Progenitor cell of endocrine pancreas (in vitro differentiated cells): ENCODE measurements at regions not wholly inside any gene's neighbourhood (a gene's known extent, or its start where the extent isn't known, plus 50 kb on each side); places are given as distances from the start of the nearest gene placed in this dataset.
A peak's percentile ranks its signal among the peaks of the same experiment; 100 is the strongest.

ENCODE experiments used
- DNase-seq: peaks from one replicate; pipeline ENCODE4 v3.0.0; 2021; ENCODE audit warnings: low spot score; ENCODE audit not compliant: unreplicated experiment
- H3K27ac Mint-ChIP-seq: 2 replicates; pipeline ENCODE4 v1.8.0; 2021; ENCODE audit warnings: mild to moderate bottlenecking, moderate library complexity, mixed read lengths
- H3K27me3 Mint-ChIP-seq: 2 replicates; pipeline ENCODE4 v1.8.0; 2021; ENCODE audit warnings: mixed read lengths
- H3K36me3 Mint-ChIP-seq: 2 replicates; pipeline ENCODE4 v1.8.0; 2022; ENCODE audit warnings: mixed read lengths; ENCODE audit not compliant: insufficient read depth
- H3K4me1 Mint-ChIP-seq: 2 replicates; pipeline ENCODE4 v1.8.0; 2021; ENCODE audit warnings: low read depth, mixed read lengths
- H3K4me3 Mint-ChIP-seq: 2 replicates; pipeline ENCODE4 v1.8.0; 2021; ENCODE audit warnings: low read depth, mild to moderate bottlenecking, moderate library complexity, mixed read lengths
- H3K9me3 Mint-ChIP-seq: 2 replicates; pipeline ENCODE4 v1.8.0; 2021; ENCODE audit warnings: low read depth, mixed read lengths
- TF ChIP-seq, protein P1 (sequence below): fragments of 200-600 bp; sonication (generic); IDR thresholded peaks from one replicate; pipeline ENCODE4 v1.5.0; 2021; ENCODE audit warnings: antibody characterized with exemption, mild to moderate bottlenecking; ENCODE audit not compliant: unreplicated experiment

DNA sequence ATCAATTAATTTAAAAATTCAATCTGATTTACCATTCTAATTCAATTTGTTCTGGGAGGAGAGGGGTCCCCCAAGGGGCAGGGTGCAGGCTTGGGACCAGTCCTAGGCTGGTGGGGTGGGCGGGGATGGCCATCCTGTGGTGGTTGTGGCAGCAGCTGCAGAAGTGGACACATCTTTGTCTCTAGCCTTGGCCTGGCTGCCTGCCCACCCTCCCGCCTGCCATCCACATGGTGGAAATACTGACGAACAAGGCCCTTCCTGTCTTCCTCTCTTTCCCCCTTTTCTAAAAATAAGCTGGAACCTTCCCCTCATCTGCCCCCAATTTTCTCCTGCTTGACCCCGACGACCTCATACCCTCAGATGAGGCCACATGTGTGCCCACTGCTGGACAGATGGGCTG lies 130.9 kb downstream of the FOXD2 start:
- Mint-ChIP-seq H3K4me3 (no peak overlapping the region), H3K36me3 (no peaks in the 10 kb centered on the region), H3K27me3 (peaks cover 50% of the 10 kb centered on the region), H3K9me3 (no peaks in the 10 kb centered on the region), H3K27ac (no peak overlapping the region), H3K4me1 (peaks cover 10% of the 10 kb centered on the region)
- TF ChIP-seq, protein P1, sequence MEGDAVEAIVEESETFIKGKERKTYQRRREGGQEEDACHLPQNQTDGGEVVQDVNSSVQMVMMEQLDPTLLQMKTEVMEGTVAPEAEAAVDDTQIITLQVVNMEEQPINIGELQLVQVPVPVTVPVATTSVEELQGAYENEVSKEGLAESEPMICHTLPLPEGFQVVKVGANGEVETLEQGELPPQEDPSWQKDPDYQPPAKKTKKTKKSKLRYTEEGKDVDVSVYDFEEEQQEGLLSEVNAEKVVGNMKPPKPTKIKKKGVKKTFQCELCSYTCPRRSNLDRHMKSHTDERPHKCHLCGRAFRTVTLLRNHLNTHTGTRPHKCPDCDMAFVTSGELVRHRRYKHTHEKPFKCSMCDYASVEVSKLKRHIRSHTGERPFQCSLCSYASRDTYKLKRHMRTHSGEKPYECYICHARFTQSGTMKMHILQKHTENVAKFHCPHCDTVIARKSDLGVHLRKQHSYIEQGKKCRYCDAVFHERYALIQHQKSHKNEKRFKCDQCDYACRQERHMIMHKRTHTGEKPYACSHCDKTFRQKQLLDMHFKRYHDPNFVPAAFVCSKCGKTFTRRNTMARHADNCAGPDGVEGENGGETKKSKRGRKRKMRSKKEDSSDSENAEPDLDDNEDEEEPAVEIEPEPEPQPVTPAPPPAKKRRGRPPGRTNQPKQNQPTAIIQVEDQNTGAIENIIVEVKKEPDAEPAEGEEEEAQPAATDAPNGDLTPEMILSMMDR, result no peak
- no peak for DNase-seq

DNA sequence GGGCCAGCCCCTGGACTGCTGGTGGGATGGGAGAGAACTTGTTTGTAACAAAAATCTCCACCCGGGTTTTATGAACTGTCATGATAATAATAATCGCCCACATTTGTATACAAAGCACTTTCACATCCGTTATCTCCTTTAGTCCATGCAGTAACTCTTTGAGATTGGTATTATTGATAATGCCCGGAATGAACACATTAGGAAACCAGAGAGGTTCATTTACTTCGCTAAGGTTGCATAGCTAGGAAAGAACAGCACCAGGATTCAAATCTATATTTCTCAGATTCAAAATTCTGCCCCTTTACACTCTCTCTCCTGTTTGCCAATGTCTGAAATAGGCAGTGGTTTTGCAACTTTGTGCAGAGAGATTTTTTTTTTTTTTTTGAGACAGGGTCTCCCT lies 131.4 kb downstream of the FOXD2 start:
- Mint-ChIP-seq H3K4me3 (no peak overlapping the region), H3K27me3 (peaks cover 49% of the 10 kb centered on the region), H3K9me3 (no peaks in the 10 kb centered on the region), H3K27ac (peak overlapping the region; percentile 46), H3K4me1 (peaks cover 9% of the 10 kb centered on the region), H3K36me3 (no peaks in the 10 kb centered on the region)
- no peak for DNase-seq
- TF ChIP-seq, protein P1, result no peak

DNA sequence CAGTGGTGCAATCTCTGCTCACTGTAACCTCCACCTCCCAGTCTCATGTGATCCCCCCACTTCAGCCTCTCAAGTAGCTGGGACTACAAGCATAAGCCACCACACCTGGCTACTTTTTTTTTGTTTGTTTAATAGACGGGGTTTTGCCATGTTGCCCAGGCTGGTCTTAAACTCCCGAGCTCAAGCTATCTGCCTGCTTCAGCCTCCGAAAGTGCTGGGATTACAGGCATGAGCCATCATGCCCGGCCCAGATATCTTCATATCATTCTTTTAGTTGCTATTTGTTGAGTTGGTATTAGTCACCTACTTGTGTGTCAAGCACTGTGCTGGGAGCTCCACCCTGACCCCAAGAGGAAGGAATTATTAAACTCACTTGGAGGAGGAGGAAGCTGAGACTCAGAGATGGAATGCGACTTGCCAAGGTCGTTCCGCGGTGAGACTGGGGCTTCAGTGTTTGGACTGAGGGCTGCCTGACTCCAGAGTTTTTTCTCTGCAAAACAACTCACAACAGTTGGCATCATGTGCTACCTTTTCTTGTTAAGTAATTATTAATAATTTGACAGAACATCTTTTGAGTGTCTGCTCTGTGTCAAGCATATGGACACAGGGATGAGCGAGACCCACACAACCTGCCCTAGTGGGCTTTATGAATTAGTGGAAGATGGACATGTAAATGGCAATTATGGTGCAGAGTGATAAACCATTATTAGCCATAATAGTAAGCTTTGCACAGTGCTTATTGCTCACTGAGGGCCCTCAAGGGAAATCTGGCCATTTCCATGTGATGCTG lies 132.0 kb downstream of the FOXD2 start:
- peak overlapping the region; percentile 46 for H3K27ac Mint-ChIP-seq
- H3K36me3 Mint-ChIP-seq, result no peaks in the 10 kb centered on the region
- peaks cover 8% of the 10 kb centered on the region for H3K4me1 Mint-ChIP-seq
- H3K4me3 Mint-ChIP-seq, result peak overlapping the region; percentile 25
- H3K9me3 Mint-ChIP-seq, result no peaks in the 10 kb centered on the region
- H3K27me3 Mint-ChIP-seq, result peaks cover 47% of the 10 kb centered on the region
- DNase-seq, result no peak
- TF ChIP-seq, protein P1, result peak; percentile 50

DNA sequence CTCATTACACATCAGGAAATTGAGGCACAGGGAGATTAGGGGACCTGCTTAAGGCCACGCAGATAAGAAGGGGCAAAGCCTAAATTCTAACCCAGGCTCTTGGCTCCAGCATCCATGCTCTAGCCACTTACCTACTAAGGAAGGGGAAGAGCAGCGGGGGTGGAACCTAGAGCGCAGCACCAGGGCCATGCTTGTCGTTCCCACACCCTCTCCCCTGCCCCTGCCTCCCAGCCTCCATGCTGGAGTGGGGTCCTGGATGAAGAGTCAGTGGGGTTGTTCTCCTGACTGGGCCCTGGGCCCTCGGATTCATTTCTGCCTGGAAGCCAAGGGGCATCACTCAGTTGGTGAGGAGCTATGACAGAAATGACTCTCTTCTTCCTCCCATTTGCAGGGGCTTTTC lies 133.3 kb downstream of the FOXD2 start:
- no peaks in the 10 kb centered on the region for H3K9me3 Mint-ChIP-seq
- H3K27me3 Mint-ChIP-seq, result peaks cover 58% of the 10 kb centered on the region
- TF ChIP-seq, protein P1, result no peak
- no peak overlapping the region for H3K27ac Mint-ChIP-seq
- H3K4me1 Mint-ChIP-seq, result peaks cover 6% of the 10 kb centered on the region
- H3K4me3 Mint-ChIP-seq, result no peak overlapping the region
- H3K36me3 Mint-ChIP-seq, result no peaks in the 10 kb centered on the region
- DNase-seq, result no peak

DNA sequence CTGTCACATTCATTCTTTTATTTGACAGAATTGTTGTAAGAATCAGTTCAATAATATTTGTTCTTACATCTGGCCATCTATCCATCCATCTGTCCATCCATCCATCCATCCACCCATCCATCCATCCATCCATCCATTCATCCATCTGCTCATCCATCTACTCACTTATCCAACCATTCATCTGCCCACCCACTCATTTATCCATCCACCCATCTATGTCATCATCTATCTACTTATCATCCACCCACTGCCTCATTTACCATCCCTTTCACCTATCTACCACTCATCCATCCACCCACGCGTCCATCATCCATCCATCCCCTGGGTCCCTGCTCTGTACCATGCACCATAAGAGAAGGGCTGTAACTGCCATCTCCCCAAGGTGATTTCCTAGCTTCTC lies 134.1 kb downstream of the FOXD2 start:
- no peak overlapping the region for H3K27ac Mint-ChIP-seq
- peaks cover 62% of the 10 kb centered on the region for H3K27me3 Mint-ChIP-seq
- H3K9me3 Mint-ChIP-seq, result no peaks in the 10 kb centered on the region
- no peak for DNase-seq
- H3K4me3 Mint-ChIP-seq, result no peak overlapping the region
- peaks cover 6% of the 10 kb centered on the region for H3K4me1 Mint-ChIP-seq
- H3K36me3 Mint-ChIP-seq, result no peaks in the 10 kb centered on the region
- TF ChIP-seq, protein P1, result no peak
